IMR-90 (cell line): ENCODE measurements at regions not wholly inside any gene's neighbourhood (a gene's known extent, or its start where the extent isn't known, plus 50 kb on each side); places are given as distances from the start of the nearest gene placed in this dataset.
A peak's percentile ranks its signal among the peaks of the same experiment; 100 is the strongest.

Experiments
- ATAC-seq: fragments of 200-7000 bp; cut with Tn5 transposase; 2 replicates; pipeline ENCODE4 v1.9.1; 2020; ENCODE audit warnings: low read depth, mild to moderate bottlenecking, moderate library complexity
- BruUV-seq: library from RNA; stranded (reverse); fragments of 400-500 nt; replicated peaks from 2 replicates; lab custom pipeline; 2021; lab: Mats Ljungman, UMichigan
- CTCF ChIA-PET: fragments of 300-600 bp; formaldehyde crosslinking; extraction: SDS; loops from one replicate; lab custom pipeline; 2021; ENCODE audit warnings: antibody characterized with exemption; lab: Yijun Ruan, JAX
- POLR2A ChIA-PET: fragments of 300-600 bp; sonication (Branson Sonifier 250); formaldehyde crosslinking; loops from one replicate; lab custom pipeline; 2022; ENCODE audit warnings: antibody characterized with exemption; ENCODE audit not compliant: unreplicated experiment; lab: Charles Lee
- DNase-seq: peaks from one replicate; pipeline ENCODE4 v3.0.0; 2013
- H2AFZ ChIP-seq: replicated peaks from 2 replicates; pipeline ENCODE3; 2013; ENCODE audit warnings: low read length, mild to moderate bottlenecking; ENCODE audit not compliant: poor library complexity
- H2AK5ac ChIP-seq: 2 replicates; pipeline ENCODE4 v1.6.1; 2013; ENCODE audit warnings: low read depth, low read length, inconsistent platforms
- H2AK9ac ChIP-seq: replicated peaks from 2 replicates; pipeline ENCODE3; 2013; ENCODE audit warnings: mild to moderate bottlenecking, low read depth, low read length, moderate library complexity; ENCODE audit not compliant: poor library complexity
- H2BK120ac ChIP-seq: 2 replicates; pipeline ENCODE4 v1.6.1; 2013; ENCODE audit warnings: low read depth, low read length, inconsistent platforms
- H2BK15ac ChIP-seq: 3 replicates; pipeline ENCODE4 v1.6.1; 2013; ENCODE audit warnings: low read depth, low read length, inconsistent platforms
- H2BK20ac ChIP-seq: 2 replicates; pipeline ENCODE4 v1.6.1; 2013; ENCODE audit warnings: low read depth, mild to moderate bottlenecking, inconsistent platforms, low read length, moderate library complexity
- H2BK5ac ChIP-seq: 2 replicates; pipeline ENCODE4 v1.6.1; 2013; ENCODE audit warnings: mild to moderate bottlenecking, low read depth, low read length, inconsistent platforms; ENCODE audit not compliant: poor library complexity, severe bottlenecking
- H3K14ac ChIP-seq: replicated peaks from 2 replicates; pipeline ENCODE4 v1.6.1; 2013; ENCODE audit warnings: low read depth, low read length, inconsistent platforms
- H3K18ac ChIP-seq: 2 replicates; pipeline ENCODE4 v1.6.1; 2013; ENCODE audit warnings: low read depth, low read length, control low read depth
- H3K23ac ChIP-seq: 2 replicates; pipeline ENCODE4 v1.6.1; 2013; ENCODE audit warnings: low read depth, low read length, inconsistent platforms
- H3K27ac ChIP-seq: 2 replicates; pipeline ENCODE4 v1.5.1; 2013; ENCODE audit warnings: mild to moderate bottlenecking, control low read depth, low read length; ENCODE audit not compliant: insufficient read depth
- H3K27me3 ChIP-seq: 2 replicates; pipeline ENCODE4 v1.6.1; 2013; ENCODE audit warnings: low read length; ENCODE audit not compliant: control insufficient read depth, insufficient read depth
- H3K36me3 ChIP-seq: 2 replicates; pipeline ENCODE4 v1.6.1; 2013; ENCODE audit warnings: low read length, mixed read lengths; ENCODE audit not compliant: control insufficient read depth, insufficient read depth
- H3K4ac ChIP-seq: 2 replicates; pipeline ENCODE4 v1.6.1; 2013; ENCODE audit warnings: low read depth, low read length, inconsistent platforms
- H3K4me1 ChIP-seq: 2 replicates; pipeline ENCODE4 v1.6.1; 2013; ENCODE audit warnings: low read length, mixed read lengths; ENCODE audit not compliant: control insufficient read depth, insufficient read depth
- H3K4me2 ChIP-seq: 2 replicates; pipeline ENCODE4 v1.6.1; 2013; ENCODE audit warnings: low read depth, mild to moderate bottlenecking, control low read depth, low read length, moderate library complexity
- H3K4me3 ChIP-seq: 2 replicates; pipeline ENCODE4 v1.5.1; 2013; ENCODE audit warnings: low read depth, mild to moderate bottlenecking, control low read depth, low read length, moderate library complexity; ENCODE audit not compliant: insufficient read depth
- H3K56ac ChIP-seq: 2 replicates; pipeline ENCODE4 v1.6.1; 2013; ENCODE audit warnings: low read length, inconsistent platforms; ENCODE audit not compliant: insufficient read depth; ENCODE audit errors: extremely low read depth
- H3K79me1 ChIP-seq, 2 experiments: 2 replicates each; pipeline ENCODE4 v1.6.1; 2013; ENCODE audit warnings: low read length in 2 of 2, inconsistent platforms in 1 of 2, low read depth in 1 of 2
- H3K9ac ChIP-seq: 2 replicates; pipeline ENCODE4 v1.6.1; 2013; ENCODE audit warnings: low read depth, low read length, control low read depth
- H3K9me1 ChIP-seq: 2 replicates; pipeline ENCODE4 v1.6.1; 2013; ENCODE audit warnings: low read length, inconsistent platforms; ENCODE audit not compliant: insufficient read depth
- H3K9me3 ChIP-seq: 2 replicates; pipeline ENCODE4 v1.6.1; 2013; ENCODE audit warnings: low read length; ENCODE audit not compliant: control insufficient read depth, insufficient read depth
- H4K20me1 ChIP-seq: 2 replicates; pipeline ENCODE4 v1.6.1; 2013; ENCODE audit warnings: low read length, inconsistent platforms; ENCODE audit not compliant: insufficient read depth
- H4K5ac ChIP-seq: 2 replicates; pipeline ENCODE4 v1.6.1; 2013; ENCODE audit warnings: mild to moderate bottlenecking, low read depth, low read length, control low read depth
- H4K8ac ChIP-seq, 2 experiments: 2 replicates each; pipeline ENCODE4 v1.6.1; 2013; ENCODE audit warnings: low read depth in 2 of 2, low read length in 2 of 2, control low read depth in 1 of 2, inconsistent platforms in 1 of 2
- H4K91ac ChIP-seq: 2 replicates; pipeline ENCODE4 v1.6.1; 2013; ENCODE audit warnings: low read depth, low read length, inconsistent platforms; ENCODE audit not compliant: insufficient read depth
- BHLHE40 ChIP-seq: fragments of 150-350 bp; IDR thresholded peaks from 2 replicates; pipeline ENCODE4 v1.6.1; 2016; ENCODE audit warnings: mild to moderate bottlenecking, low read depth, low read length
- CEBPB ChIP-seq: IDR thresholded peaks from 2 replicates; pipeline ENCODE4 v1.6.1; 2012; ENCODE audit warnings: low read depth, low read length, improper control_type of control experiment
- CHD1 ChIP-seq: IDR thresholded peaks from 2 replicates; pipeline ENCODE4 v1.6.1; 2012; ENCODE audit warnings: low read depth, low read length, improper control_type of control experiment
- FOS ChIP-seq: fragments of 150-350 bp; IDR thresholded peaks from 2 replicates; pipeline ENCODE4 v1.6.1; 2016; ENCODE audit warnings: low read depth, low read length
- MAFK ChIP-seq: IDR thresholded peaks from 2 replicates; pipeline ENCODE4 v1.6.1; 2012; ENCODE audit warnings: low read depth, low read length, improper control_type of control experiment
- MAZ ChIP-seq: IDR thresholded peaks from 2 replicates; pipeline ENCODE4 v1.6.1; 2012; ENCODE audit warnings: low read depth, mild to moderate bottlenecking, low read length, improper control_type of control experiment, moderate library complexity, borderline replicate concordance
- MXI1 ChIP-seq: IDR thresholded peaks from 2 replicates; pipeline ENCODE4 v1.6.1; 2012; ENCODE audit warnings: low read depth, mild to moderate bottlenecking, low read length, moderate library complexity, borderline replicate concordance
- NFE2L2 ChIP-seq: fragments of 150-350 bp; IDR thresholded peaks from 2 replicates; pipeline ENCODE4 v1.6.1; 2016; ENCODE audit warnings: low read depth, mild to moderate bottlenecking, low read length
- POLR2A ChIP-seq: IDR thresholded peaks from 2 replicates; pipeline ENCODE4 v1.6.1; 2012; ENCODE audit warnings: mild to moderate bottlenecking, low read depth, low read length
- RAD21 ChIP-seq: IDR thresholded peaks from 2 replicates; pipeline ENCODE4 v1.6.1; 2012; ENCODE audit warnings: low read length, improper control_type of control experiment
- RCOR1 ChIP-seq: IDR thresholded peaks from 2 replicates; pipeline ENCODE4 v1.6.1; 2012; ENCODE audit warnings: mild to moderate bottlenecking, low read length, improper control_type of control experiment; ENCODE audit not compliant: insufficient replicate concordance
- RFX5 ChIP-seq: IDR thresholded peaks from 2 replicates; pipeline ENCODE4 v1.8.0; 2012; ENCODE audit warnings: low read depth, mild to moderate bottlenecking, low read length, moderate library complexity
- SMC3 ChIP-seq: fragments of 150-350 bp; IDR thresholded peaks from 2 replicates; pipeline ENCODE4 v1.6.1; 2016; ENCODE audit warnings: low read depth, mild to moderate bottlenecking, antibody characterized with exemption, low read length, moderate library complexity
- WGBS, 2 experiments: methylation state at CpG; one replicate each; pipeline versions ENCODE4 v1.1.5 to v1.1.7; 2013; ENCODE audit warnings: missing lambda C conversion rate in 2 of 2; ENCODE audit not compliant: insufficient read length in 1 of 2; ENCODE audit errors: extremely low coverage in 2 of 2; 5-methylcytosine and 5-hydroxymethylcytosine counted together
- dilution Hi-C: fragments of 300-500 bp; cut with HindIII; formaldehyde crosslinking; loops from one replicate; pipeline ENCODE4 v1.14.3; 2018; ENCODE audit warnings: low sequenced_read_pairs; ENCODE audit not compliant: unreplicated experiment
- in situ Hi-C: fragments of 300-500 bp; cut with MboI; formaldehyde crosslinking; loops from 3 replicates; pipeline ENCODE4 v1.14.3; 2019; ENCODE audit warnings: low sequenced_read_pairs, inconsistent platforms, mixed read lengths
- intact Hi-C: fragments of 100-400 bp; cut with micrococcal nuclease; formaldehyde crosslinking; loops from 2 replicates; pipeline ENCODE4 v1.10.0; 2022
- TF ChIP-seq, protein P1 (sequence below): conservative IDR thresholded peaks from 2 replicates; pipeline ENCODE4 v1.5.1; 2012; ENCODE audit warnings: mild to moderate bottlenecking, low read depth, low read length, improper control_type of control experiment
- TF ChIP-seq, protein P2 (sequence below): fragments of 150-350 bp; IDR thresholded peaks from 2 replicates; pipeline ENCODE4 v1.6.1; 2017; ENCODE audit warnings: mild to moderate bottlenecking, antibody characterized with exemption, low read length, low read depth
- TF ChIP-seq, protein P3 (sequence below): fragments of 150-350 bp; IDR thresholded peaks from 2 replicates; pipeline ENCODE4 v1.6.1; 2016; ENCODE audit warnings: low read depth, mild to moderate bottlenecking, low read length, moderate library complexity, borderline replicate concordance

DNA sequence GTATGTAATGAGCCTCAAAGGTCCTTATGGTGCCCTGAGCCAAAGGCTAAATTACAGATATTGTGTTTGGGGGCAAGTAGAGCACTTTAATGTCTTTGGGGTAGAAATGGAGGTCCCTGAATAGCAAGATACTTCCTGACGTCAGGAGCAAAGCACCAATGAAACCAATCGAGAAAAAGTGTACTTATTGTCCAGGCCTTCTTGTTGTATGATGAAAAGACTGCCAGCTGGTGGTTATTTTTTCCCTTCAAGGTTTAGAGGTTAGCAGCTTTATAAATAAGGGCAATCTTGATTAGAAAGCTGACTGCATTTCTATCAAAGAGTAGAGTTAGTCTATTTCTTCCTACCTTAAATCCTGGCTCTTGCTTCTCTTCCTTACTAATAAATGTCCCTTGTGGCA lies 76.1 kb upstream of the HSF2 start:
- Histone ChIP-seq H4K5ac (no peak overlapping the region), H3K27me3 (no peaks in the 10 kb centered on the region), H3K9ac (no peak overlapping the region; the same call in 1 of the 2 replicates), H4K8ac (no peak overlapping the region), H2BK5ac (no peak overlapping the region), H2BK15ac (no peak overlapping the region), H3K4me1 (no peaks in the 10 kb centered on the region), H3K27ac (no peak overlapping the region), H2AFZ (no peak overlapping the region), H2BK20ac (no peak overlapping the region), H3K36me3 (no peaks in the 10 kb centered on the region), H3K9me1 (no peaks in the 10 kb centered on the region), H4K91ac (no peak overlapping the region), H2AK5ac (no peak overlapping the region), H3K9me3 (no peaks in the 10 kb centered on the region), H3K4me2 (peak overlapping the region; percentile 87), H3K4me3 (peak overlapping the region; percentile 76; the same call in 1 of the 2 replicates), H3K14ac (no peak overlapping the region), H3K23ac (no peak overlapping the region), H2AK9ac (no peak overlapping the region), H3K56ac (no peak overlapping the region), H3K18ac (no peak overlapping the region), H4K20me1 (no peaks in the 10 kb centered on the region), H3K4ac (no peak overlapping the region), H3K79me1 (no peaks in the 10 kb centered on the region), H2BK120ac (no peak overlapping the region)
- in situ Hi-C loops (no loop called here), dilution Hi-C loops (no loop called here), intact Hi-C loops (no loop called here)
- no CpG with 5 or more reads among the region's 2 CpGs for WGBS, 2 experiments
- POLR2A ChIA-PET, result no interaction called here
- CTCF ChIA-PET, result no interaction called here
- DNase-seq, result no peak
- no TSS peak for BruUV-seq
- no peak for ATAC-seq
- no peak for TF ChIP-seq SMC3
- TF ChIP-seq CEBPB, result no peak
- TF ChIP-seq RCOR1, result no peak
- TF ChIP-seq, protein P1, sequence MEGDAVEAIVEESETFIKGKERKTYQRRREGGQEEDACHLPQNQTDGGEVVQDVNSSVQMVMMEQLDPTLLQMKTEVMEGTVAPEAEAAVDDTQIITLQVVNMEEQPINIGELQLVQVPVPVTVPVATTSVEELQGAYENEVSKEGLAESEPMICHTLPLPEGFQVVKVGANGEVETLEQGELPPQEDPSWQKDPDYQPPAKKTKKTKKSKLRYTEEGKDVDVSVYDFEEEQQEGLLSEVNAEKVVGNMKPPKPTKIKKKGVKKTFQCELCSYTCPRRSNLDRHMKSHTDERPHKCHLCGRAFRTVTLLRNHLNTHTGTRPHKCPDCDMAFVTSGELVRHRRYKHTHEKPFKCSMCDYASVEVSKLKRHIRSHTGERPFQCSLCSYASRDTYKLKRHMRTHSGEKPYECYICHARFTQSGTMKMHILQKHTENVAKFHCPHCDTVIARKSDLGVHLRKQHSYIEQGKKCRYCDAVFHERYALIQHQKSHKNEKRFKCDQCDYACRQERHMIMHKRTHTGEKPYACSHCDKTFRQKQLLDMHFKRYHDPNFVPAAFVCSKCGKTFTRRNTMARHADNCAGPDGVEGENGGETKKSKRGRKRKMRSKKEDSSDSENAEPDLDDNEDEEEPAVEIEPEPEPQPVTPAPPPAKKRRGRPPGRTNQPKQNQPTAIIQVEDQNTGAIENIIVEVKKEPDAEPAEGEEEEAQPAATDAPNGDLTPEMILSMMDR, result no peak
- no peak for TF ChIP-seq CHD1
- TF ChIP-seq POLR2A, result no peak
- no peak for TF ChIP-seq MAZ
- TF ChIP-seq, protein P2, sequence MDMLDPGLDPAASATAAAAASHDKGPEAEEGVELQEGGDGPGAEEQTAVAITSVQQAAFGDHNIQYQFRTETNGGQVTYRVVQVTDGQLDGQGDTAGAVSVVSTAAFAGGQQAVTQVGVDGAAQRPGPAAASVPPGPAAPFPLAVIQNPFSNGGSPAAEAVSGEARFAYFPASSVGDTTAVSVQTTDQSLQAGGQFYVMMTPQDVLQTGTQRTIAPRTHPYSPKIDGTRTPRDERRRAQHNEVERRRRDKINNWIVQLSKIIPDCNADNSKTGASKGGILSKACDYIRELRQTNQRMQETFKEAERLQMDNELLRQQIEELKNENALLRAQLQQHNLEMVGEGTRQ, result no peak
- no peak for TF ChIP-seq BHLHE40
- TF ChIP-seq FOS, result no peak
- TF ChIP-seq, protein P3, sequence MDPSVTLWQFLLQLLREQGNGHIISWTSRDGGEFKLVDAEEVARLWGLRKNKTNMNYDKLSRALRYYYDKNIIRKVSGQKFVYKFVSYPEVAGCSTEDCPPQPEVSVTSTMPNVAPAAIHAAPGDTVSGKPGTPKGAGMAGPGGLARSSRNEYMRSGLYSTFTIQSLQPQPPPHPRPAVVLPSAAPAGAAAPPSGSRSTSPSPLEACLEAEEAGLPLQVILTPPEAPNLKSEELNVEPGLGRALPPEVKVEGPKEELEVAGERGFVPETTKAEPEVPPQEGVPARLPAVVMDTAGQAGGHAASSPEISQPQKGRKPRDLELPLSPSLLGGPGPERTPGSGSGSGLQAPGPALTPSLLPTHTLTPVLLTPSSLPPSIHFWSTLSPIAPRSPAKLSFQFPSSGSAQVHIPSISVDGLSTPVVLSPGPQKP, result no peak
- TF ChIP-seq MAFK, result no peak
- no peak for TF ChIP-seq RFX5
- no peak for TF ChIP-seq MXI1
- no peak for TF ChIP-seq RAD21
- no peak for TF ChIP-seq NFE2L2
